SK-N-SH (cell line): ENCODE measurements at regions not wholly inside any gene's neighbourhood (a gene's known extent, or its start where the extent isn't known, plus 50 kb on each side); places are given as distances from the start of the nearest gene placed in this dataset.

Source experiments
- CTCF ChIP-seq: fragments of 200-600 bp; sonication (generic); IDR thresholded peaks from 2 replicates; pipeline ENCODE4 v1.6.1; 2017; ENCODE audit warnings: antibody characterized with exemption, mild to moderate bottlenecking, moderate library complexity
- EP300 ChIP-seq, 2 experiments: IDR thresholded peaks; 2 replicates each; pipeline versions ENCODE4 v1.4.0 to v1.6.1; 2012; ENCODE audit warnings: borderline replicate concordance in 1 of 2, low read depth in 1 of 2, low read length in 1 of 2
- GABPA ChIP-seq: IDR thresholded peaks from 2 replicates; pipeline ENCODE4 v1.4.0; 2012; ENCODE audit warnings: low read depth, mild to moderate bottlenecking
- RFX5 ChIP-seq: IDR thresholded peaks from 2 replicates; pipeline ENCODE4 v1.6.1; 2012; ENCODE audit warnings: mild to moderate bottlenecking, improper control_type of control experiment, low read length
- SMC3 ChIP-seq: IDR thresholded peaks from 2 replicates; pipeline ENCODE4 v1.6.1; 2012; ENCODE audit warnings: low read depth, low read length, improper control_type of control experiment
- TAF1 ChIP-seq: IDR thresholded peaks from 2 replicates; pipeline ENCODE4 v1.6.1; 2012; ENCODE audit warnings: low read depth, mild to moderate bottlenecking, low read length, moderate library complexity, borderline replicate concordance

GRCh38 chr12:74922642-74923041 lies 287.0 kb downstream of the KCNC2 start:
- TF ChIP-seq CTCF (no peak), TAF1 (no peak), GABPA (no peak), RFX5 (no peak), SMC3 (no peak), EP300 (IDR thresholded peaks at IDR 0.05; ENCODE audit: borderline replicate concordance in 1 of 2, low read depth in 1 of 2, low read length in 1 of 2) (no peak)
